ENCODE measurements at regions not wholly inside any gene's neighbourhood (a gene's known extent, or its start where the extent isn't known, plus 50 kb on each side); places are given as distances from the start of the nearest gene placed in this dataset.
"Not testable (repeated sequence)": the region's sequence is repeated elsewhere in the genome, so short reads cannot be mapped to it uniquely, and the experiment has no call there.

DNA sequence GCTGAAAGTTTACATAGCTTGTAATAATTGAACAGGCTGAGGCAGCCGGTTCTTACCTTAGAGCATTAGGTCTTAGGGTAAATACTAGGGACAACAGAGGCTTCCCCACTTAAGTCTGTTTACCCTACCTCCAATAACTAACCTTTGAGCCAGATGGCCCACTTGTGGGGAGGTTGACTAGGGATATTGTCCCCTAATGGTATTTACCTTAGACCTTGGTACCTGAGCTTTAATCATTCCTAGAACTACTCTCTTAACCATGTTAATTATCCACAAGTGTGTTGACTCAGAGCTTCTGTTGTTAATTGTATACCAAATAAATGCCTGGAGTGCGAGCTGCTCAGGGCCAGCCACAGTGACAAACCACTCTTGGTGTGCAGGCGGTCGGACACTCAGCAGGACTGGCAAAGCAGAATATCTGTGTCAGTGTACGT, 299.2 kb downstream of the TRIML1 start:
- DNase-seq, result not testable (repeated sequence)

DNA sequence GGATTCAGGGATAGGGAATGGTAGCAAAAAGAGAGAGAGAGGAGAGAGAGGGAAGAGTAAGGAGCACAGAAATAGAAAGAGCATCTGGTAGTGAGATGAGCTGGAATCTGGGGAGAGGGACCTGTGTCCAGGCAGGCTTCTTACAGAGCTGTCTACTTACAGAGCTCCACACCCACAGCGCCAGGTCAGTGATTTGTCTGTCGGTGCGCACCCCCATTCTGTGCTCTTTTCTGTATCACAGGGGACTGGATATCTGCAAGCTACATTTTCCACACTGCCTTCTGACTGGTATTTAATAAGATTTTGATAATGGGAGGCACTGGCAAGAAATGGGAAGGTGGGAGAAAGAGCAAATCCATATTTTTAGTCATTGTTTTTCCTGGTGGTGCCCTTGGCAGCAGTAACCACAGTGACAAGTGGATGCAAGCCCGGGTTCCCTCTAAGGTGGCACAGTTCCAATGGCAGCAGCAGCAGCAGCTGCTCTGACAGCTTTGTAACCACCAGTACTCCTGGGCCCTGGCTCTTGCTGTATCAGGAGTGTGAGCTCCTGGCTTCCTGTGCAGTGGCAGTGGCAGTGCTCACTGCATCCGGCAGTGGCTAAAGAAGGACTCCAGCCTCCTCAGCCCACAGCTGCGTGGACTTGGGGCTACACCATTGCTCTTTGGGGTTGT, 300.5 kb downstream of the TRIML1 start:
- no peak for DNase-seq

- no peak for DNase-seq
Measured at GRCh38 chr4:188444500-188444899, 305.3 kb downstream of the TRIML1 start.

- not testable (repeated sequence) for DNase-seq
Measured at GRCh38 chr4:188448996-188449395, 309.8 kb downstream of the TRIML1 start.

DNA sequence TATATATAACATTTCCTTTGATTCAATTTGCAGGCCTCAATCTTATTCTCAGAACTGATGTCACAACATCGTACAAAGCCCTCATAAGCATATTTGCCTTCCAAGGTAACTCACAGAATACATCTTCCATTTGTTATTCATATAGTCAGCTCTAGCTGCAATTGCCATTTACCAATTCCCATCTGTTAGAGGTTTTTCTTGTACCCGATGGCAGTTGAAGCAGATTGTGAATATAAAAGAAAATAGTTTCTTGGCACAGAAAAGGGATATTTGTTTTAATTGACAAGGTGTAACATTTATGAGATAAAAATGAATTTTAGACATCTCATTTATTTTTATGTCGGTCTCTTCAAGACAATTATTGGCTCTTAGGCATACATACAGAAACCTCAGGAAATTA, 311.3 kb downstream of the TRIML1 start:
- DNase-seq, result no peak

DNA sequence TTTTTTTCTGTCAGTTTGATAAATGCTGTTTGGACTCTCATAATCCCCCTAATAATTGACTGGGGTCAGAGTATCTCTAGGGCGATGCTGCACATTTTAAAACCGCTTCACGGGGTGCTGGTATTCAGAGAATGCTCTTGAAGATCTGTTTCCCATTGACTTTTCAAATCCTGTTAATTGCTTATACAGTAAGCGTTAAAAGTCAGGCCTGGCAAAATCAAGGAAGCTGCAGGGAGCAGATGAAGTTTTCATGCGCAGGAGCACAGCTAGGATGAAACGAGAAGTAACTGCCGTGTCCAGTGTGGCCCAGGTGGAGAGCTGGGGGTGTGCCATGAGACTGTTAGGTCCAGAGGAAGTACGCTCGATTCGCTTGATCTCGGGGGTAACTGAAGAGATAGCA, 312.9 kb downstream of the TRIML1 start:
- no peak for DNase-seq

DNA sequence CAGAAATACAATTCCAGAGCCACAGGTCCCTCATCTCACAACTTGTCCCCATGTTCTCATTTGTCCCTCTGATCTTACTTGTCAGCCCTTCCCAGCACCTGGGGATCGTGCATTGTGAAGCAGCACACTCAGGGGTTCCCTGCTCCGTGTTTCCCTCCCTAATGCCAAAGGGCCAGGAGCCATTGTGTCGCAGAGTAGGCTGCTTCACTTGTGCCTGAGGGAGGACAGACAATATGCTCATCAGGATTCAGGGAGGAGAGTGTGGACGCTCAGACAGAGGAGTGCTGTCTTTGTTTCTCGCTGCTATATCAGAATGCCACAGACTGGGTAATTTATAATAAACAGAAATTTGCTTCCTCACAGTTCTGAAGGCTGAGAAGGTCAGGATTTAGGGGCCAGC, 315.3 kb downstream of the TRIML1 start:
- DNase-seq, result no peak

DNA sequence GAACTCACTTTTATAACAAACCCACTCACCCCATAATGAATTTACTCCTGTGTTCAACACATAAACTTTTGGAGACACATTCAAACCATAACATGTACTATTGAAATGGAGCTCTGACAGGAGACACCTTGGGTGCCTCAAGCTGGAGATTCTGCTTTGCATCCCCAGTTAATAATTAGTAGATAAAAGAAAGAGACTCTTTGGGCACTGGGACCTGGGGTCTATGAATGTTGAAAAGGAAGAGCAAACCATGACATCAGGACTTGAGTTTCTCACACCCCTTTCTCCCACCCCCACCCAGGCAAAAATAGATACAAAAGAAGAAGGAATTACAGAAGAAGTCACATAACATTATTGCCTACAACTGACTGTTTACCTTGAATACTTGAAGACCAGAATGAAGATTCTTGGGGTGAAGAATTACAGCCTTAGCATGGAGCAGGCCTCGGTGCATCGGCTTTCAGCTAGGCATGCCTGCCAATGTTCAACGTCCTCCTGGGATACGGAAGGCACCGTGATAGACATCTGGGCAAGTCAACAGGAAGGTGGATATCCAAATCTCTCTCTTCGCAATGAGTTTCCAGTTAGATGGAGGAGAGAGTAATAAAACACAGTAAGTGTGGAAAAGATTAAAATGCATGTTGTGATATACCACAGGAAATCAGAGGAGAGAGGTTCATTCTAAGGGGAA, 316.0 kb downstream of the TRIML1 start:
- no peak for DNase-seq

- no peak for DNase-seq
Measured at GRCh38 chr4:188459381-188459780, 320.1 kb downstream of the TRIML1 start.

- peak; percentile 81 for DNase-seq
Measured at GRCh38 chr4:188463909-188464308, 324.7 kb downstream of the TRIML1 start.

DNA sequence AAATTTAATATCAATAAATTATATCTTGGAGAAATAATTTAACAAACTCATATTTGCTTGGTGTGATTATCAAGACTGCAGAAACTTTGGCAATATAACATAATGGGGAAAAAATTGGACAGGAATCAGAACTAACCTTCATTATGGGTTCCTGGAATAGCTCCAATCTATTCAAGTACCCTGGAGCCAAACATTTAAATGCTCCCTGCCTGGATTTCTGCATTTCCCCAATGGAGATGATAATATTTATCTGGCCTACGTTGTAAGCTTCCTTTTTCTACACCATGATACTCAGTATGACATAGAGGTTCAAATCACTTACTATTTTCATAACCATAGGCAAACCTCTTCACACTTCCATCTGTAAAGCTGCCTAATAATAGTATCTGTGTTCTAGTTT, 326.8 kb downstream of the TRIML1 start:
- DNase-seq, result no peak

DNA sequence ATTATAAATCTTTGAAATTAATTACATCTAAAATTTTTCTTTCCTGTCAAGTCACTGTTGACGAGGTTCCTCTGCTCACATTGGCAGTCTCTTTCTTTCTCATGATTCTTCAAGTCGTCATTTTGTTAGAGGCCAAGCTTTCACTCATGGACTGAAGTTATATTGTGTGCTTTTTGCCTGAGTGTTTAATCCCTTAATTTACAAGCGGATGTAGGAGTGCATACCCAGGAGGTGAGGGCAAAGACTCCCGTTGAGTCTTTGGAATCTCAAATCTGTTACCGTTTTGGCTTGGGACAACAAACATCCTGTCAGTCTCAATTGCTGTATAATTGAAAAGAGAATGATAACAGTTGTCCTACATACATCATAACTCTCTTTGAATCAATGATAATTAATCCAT, 345.0 kb downstream of the TRIML1 start:
- no peak for DNase-seq

DNA sequence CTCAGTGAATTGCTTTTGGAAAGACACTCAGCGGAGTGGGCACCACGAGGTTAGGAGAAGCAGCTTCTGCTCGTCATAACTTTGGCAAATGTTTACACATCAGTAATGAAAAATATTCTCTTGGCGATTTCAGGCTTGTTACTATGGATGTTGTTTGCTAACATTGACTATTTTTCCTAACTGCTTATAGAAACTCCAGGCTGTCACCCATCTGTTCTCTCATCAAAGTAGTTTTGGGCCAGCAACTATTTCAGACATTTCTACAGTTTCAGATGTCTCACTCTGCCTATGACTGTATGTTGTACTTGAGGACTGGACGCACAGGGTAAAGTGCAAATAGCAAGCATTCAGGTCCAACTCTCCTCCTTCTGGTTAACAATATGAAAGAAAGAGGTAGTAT, 346.7 kb downstream of the TRIML1 start:
- no peak for DNase-seq

DNA sequence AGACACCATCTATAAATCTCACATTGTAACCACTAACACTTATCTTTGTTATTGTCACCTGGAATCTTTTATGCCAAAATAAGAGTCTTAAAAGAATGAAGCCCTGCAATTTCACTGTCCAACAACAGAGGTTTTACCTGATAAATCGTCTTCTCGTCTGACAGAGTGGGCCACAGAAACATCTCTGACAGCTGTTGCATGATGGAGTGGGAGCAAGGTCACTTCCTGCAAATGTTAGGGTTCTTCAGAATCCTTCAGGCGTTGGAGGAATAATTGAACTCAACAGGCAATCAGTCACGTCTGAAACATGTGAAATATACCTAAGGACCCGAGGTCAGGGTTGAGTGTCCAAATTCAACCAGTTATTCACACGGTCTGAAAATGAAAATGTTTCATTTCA, 353.6 kb downstream of the TRIML1 start:
- DNase-seq, result no peak

- no peak for DNase-seq
Measured at GRCh38 chr4:188495169-188495568, 355.9 kb downstream of the TRIML1 start.

DNA sequence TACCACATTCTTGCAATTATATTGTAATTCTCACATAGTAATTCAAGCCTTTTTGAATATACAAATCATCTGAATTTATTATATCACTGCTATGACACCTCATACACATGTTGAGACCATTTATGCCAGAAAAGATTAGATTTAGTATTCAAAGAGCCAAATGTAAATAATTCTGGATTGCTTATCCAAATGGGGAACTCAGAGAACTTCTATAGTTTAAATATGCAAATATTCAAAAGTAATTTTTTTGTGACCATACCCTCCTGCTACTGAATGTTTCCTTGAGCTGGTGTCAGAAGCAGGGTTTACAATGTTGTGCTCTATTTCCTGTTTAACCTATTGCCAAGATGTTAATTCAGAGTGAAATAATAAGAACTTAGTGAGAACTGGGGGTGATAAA, 372.2 kb downstream of the TRIML1 start:
- DNase-seq, result no peak

- DNase-seq, result no peak
Measured at GRCh38 chr4:188532751-188533150, 393.5 kb downstream of the TRIML1 start.

DNA sequence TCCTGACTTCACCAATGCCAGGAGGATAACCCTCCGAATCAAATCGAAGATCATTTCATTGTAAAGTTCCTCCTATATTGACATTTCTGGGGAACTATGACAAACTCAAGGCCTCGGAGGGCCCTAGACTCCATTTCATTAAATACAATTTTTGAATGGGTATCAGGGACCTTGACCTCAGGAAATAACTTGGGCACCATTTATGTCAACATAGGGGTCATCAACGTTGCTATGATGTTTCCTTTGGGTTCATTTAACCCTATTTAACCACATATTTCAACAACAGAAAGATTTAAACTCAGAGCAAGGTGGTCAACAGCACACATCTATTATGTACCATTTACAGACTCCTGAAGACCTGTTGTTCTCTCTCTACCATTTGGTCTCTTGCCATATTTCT, 395.1 kb downstream of the TRIML1 start:
- no peak for DNase-seq

DNA sequence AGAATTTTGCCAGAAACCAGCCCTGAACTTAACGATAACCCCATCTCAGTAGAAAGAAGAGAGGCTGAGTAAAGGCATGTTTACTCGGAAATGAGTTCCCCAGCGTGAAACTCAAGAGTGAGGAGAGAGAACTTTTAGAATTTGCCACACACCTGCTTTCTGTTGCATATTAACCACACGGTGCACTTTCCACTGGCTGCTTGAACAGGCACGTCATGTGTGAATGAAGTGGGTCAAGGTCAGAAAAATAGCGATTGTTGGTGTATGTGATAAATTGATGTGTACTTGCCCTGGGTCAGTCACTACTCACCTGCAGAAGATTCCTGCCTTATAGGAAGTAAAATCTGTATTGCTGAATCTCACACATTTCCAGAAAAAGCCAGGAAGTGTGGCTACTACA, 395.7 kb downstream of the TRIML1 start:
- DNase-seq, result no peak

DNA sequence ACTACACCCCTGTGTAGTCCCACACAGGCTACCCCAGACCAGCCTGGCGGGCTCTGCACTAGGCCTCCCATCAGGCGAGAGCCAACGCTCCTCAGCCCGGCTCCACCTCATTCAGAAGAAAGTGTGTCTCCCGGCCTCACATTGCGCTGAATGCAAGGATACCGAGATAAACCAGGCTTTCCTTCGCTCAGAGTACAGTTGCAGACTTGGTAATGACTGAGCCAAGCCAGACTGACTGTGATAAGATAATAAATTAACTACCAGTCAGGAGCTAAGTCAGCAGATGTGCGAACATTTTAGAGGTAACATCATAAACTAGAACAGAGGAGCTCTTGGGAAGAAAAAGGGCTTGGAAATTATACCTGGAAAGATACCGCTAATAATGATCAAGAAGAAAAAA, 397.6 kb downstream of the TRIML1 start:
- no peak for DNase-seq

DNA sequence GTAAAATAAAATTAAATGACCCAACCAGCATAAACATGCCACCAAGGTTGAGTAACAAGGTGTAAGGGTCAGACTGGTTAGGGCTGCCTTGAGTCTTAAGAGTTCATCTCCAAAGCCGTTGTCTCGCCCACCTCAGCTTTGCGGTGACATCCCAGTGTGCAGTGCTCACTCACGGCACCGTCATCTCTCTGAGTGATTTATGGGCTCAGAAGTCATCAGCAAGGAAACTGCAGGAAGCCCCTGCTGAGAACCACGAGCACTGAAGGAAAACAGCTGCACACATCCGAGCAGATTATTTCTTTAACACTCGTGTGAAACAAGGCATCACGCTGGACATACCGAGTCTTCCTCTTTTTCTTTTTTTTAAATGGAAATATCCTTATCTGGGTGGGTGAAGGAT, 411.1 kb downstream of the TRIML1 start:
- DNase-seq, result no peak

- no peak for DNase-seq
Measured at GRCh38 chr4:188551156-188551555, 411.9 kb downstream of the TRIML1 start.

- no peak for DNase-seq
Measured at GRCh38 chr4:188552741-188553275, 413.6 kb downstream of the TRIML1 start.

- DNase-seq, result no peak
Measured at GRCh38 chr4:188554413-188554812, 415.2 kb downstream of the TRIML1 start.

GRCh38 chr4:188573104-188573503, 433.9 kb downstream of the TRIML1 start:
- DNase-seq, result no peak

Measured in MV-4-11 (cell line).